Stomach (tissue), 4 donors: ENCODE measurements at regions not wholly inside any gene's neighbourhood (a gene's known extent, or its start where the extent isn't known, plus 50 kb on each side); places are given as distances from the start of the nearest gene placed in this dataset.

Experiments used
- CTCF ChIP-seq, 7 experiments: fragments of 450-650 bp in 4 of 7; fragments of 200-600 bp in 3 of 7; sonication (generic) in 3 of 7; IDR thresholded peaks; one replicate each; pipeline ENCODE4 v1.5.1; 2016 to 2019; ENCODE audit warnings: antibody characterized with exemption in 7 of 7, control low read depth in 2 of 7, mild to moderate bottlenecking in 1 of 7
- EP300 ChIP-seq: sonication (generic); formaldehyde crosslinking; IDR thresholded peaks from one replicate; pipeline ENCODE4 v1.6.1; 2017; ENCODE audit warnings: antibody characterized with exemption
- POLR2AphosphoS5 ChIP-seq, 3 donors: sonication (generic); formaldehyde crosslinking; IDR thresholded peaks; one replicate each; pipeline ENCODE4 v1.6.1; 2016; ENCODE audit warnings: antibody characterized with exemption in 3 of 3

- TF ChIP-seq CTCF (IDR thresholded peaks at IDR 0.05) (no peak), POLR2AphosphoS5 (IDR thresholded peaks at IDR 0.05) (no peak), EP300 (no peak)
Measured at GRCh38 chr11:80958361-80958760, 1517.5 kb upstream of the TENM4 start.
